Astrocyte of the spinal cord (primary cell): ENCODE measurements at regions not wholly inside any gene's neighbourhood (a gene's known extent, or its start where the extent isn't known, plus 50 kb on each side); places are given as distances from the start of the nearest gene placed in this dataset.

Experiments used
- DNase-seq: peaks from one replicate; pipeline ENCODE4 v3.0.0; 2011; ENCODE audit warnings: low read depth, low spot score
- H3K4me3 ChIP-seq: 2 replicates; pipeline ENCODE4 v1.5.1; 2011; ENCODE audit warnings: low read depth, mild to moderate bottlenecking, low read length, moderate library complexity
- CTCF ChIP-seq: IDR thresholded peaks from 2 replicates; pipeline ENCODE4 v1.5.1; 2012; ENCODE audit warnings: low read depth, mild to moderate bottlenecking, low read length, inconsistent platforms
- in situ Hi-C: cut with HindIII; loops from 2 replicates; pipeline ENCODE4 v1.10.0; 2017; ENCODE audit warnings: low sequenced_read_pairs

- no peak overlapping the region for H3K4me3 ChIP-seq
- DNase-seq: peak; percentile 96
- in situ Hi-C loops: no loop called here
- no peak for TF ChIP-seq CTCF
These were observed 138.8 kb upstream of the COL5A1 start for GRCh38 chr9:134502809-134503211.

- no peak for DNase-seq
- TF ChIP-seq CTCF: no peak
- in situ Hi-C loops: no loop called here
- H3K4me3 ChIP-seq: no peak overlapping the region
These were observed 138.1 kb upstream of the COL5A1 start for GRCh38 chr9:134503301-134504105.

- TF ChIP-seq CTCF: no peak
- in situ Hi-C loops: no loop called here
- DNase-seq: no peak
- H3K4me3 ChIP-seq: no peak overlapping the region
These were observed 137.6 kb upstream of the COL5A1 start for GRCh38 chr9:134504106-134504385.

- H3K4me3 ChIP-seq: no peak overlapping the region
- no peak for TF ChIP-seq CTCF
- in situ Hi-C loops: no loop called here
- no peak for DNase-seq
These were observed 136.6 kb upstream of the COL5A1 start for GRCh38 chr9:134505032-134505431.

GRCh38 chr9:134509281-134509680 lies 132.3 kb upstream of the COL5A1 start:
- TF ChIP-seq CTCF: no peak
- H3K4me3 ChIP-seq: no peak overlapping the region
- in situ Hi-C loops: no loop called here
- no peak for DNase-seq

GRCh38 chr9:134509817-134510216 lies 131.8 kb upstream of the COL5A1 start:
- in situ Hi-C loops: no loop called here

More at GRCh38 chr9:134509817-134510216, 131.8 kb upstream of the COL5A1 start:
- no peak overlapping the region for H3K4me3 ChIP-seq
- no peak for DNase-seq
- TF ChIP-seq CTCF: no peak
